Stimulated activated naive CD8-positive, alpha-beta T cell treated with anti-CD3 and anti-CD28 coated beads, Interleukin-15, amount 100 ng/mL, for 72 hours (primary cell): ENCODE measurements at regions not wholly inside any gene's neighbourhood (a gene's known extent, or its start where the extent isn't known, plus 50 kb on each side); places are given as distances from the start of the nearest gene placed in this dataset.
"Not testable (repeated sequence)": the region's sequence is repeated elsewhere in the genome, so short reads cannot be mapped to it uniquely, and the experiment has no call there.

ENCODE experiments used
- ATAC-seq: fragments of 150-1000 bp; cut with Tn5 transposase; 2 replicates; pipeline ENCODE4 v1.10.0; 2021; ENCODE audit warnings: mild to moderate bottlenecking, moderate library complexity
- DNase-seq, 2 donors: peaks; one replicate each; pipeline ENCODE4 v3.0.0; 2021 to 2022
- H3K27ac Mint-ChIP-seq, 2 donors: one replicate each; pipeline ENCODE4 v1.8.0; 2022; ENCODE audit warnings: mild to moderate bottlenecking in 2 of 2, mixed read lengths in 2 of 2, moderate library complexity in 2 of 2
- H3K27me3 Mint-ChIP-seq: one replicate; pipeline ENCODE4 v1.8.0; 2022; ENCODE audit warnings: mixed read lengths
- H3K4me1 Mint-ChIP-seq: one replicate; pipeline ENCODE4 v1.8.0; 2022; ENCODE audit warnings: mild to moderate bottlenecking, mixed read lengths
- H3K4me3 Mint-ChIP-seq, 2 donors: one replicate each; pipeline ENCODE4 v1.8.0; 2022; ENCODE audit warnings: mild to moderate bottlenecking in 2 of 2, mixed read lengths in 2 of 2, moderate library complexity in 1 of 2
- H3K9me3 Mint-ChIP-seq, 2 donors: one replicate each; pipeline ENCODE4 v1.8.0; 2022; ENCODE audit warnings: mixed read lengths in 2 of 2

GRCh38 chr6:28607990-28608389, 82.3 kb downstream of the GPX5 start:
- no peak overlapping the region for H3K27ac Mint-ChIP-seq
- ATAC-seq (no peak), DNase-seq (no peak)
- H3K9me3 Mint-ChIP-seq = no peaks in the 10 kb centered on the region
- H3K27me3 Mint-ChIP-seq = peaks cover 61% of the 10 kb centered on the region
- no peak overlapping the region for H3K4me3 Mint-ChIP-seq
- peaks cover 9% of the 10 kb centered on the region for H3K4me1 Mint-ChIP-seq

- H3K4me3 Mint-ChIP-seq = no peak overlapping the region
- no peak for DNase-seq
- ATAC-seq = no peak
- H3K4me1 Mint-ChIP-seq = peaks cover 9% of the 10 kb centered on the region
- no peak overlapping the region for H3K27ac Mint-ChIP-seq
- no peaks in the 10 kb centered on the region for H3K9me3 Mint-ChIP-seq
- peaks cover 78% of the 10 kb centered on the region for H3K27me3 Mint-ChIP-seq
Observed at GRCh38 chr6:28609672-28610071, 84.0 kb downstream of the GPX5 start.

- peaks cover 7% of the 10 kb centered on the region for H3K4me1 Mint-ChIP-seq
- peaks cover 86% of the 10 kb centered on the region for H3K27me3 Mint-ChIP-seq
- DNase-seq (no peak), ATAC-seq (no peak)
- peaks cover 0 to 3% of the 10 kb centered on the region in 2 donors for H3K9me3 Mint-ChIP-seq
- H3K4me3 Mint-ChIP-seq = no peak overlapping the region
- H3K27ac Mint-ChIP-seq = no peak overlapping the region
Observed at GRCh38 chr6:28615616-28615954, 89.9 kb downstream of the GPX5 start.

- Mint-ChIP-seq H3K27me3 (peaks cover 86% of the 10 kb centered on the region), H3K4me1 (peaks cover 12% of the 10 kb centered on the region), H3K27ac (no peak overlapping the region), H3K9me3 (peaks cover 0 to 3% of the 10 kb centered on the region in 2 donors), H3K4me3 (peak overlapping the region; percentile 51 to 57)
- DNase-seq (no peak), ATAC-seq (no peak)
Observed at GRCh38 chr6:28615955-28616747, 90.5 kb downstream of the GPX5 start.

GRCh38 chr6:28618898-28619555, 93.3 kb downstream of the GPX5 start:
- H3K4me3 Mint-ChIP-seq = no peak overlapping the region
- H3K9me3 Mint-ChIP-seq = peaks cover 3 to 7% of the 10 kb centered on the region in 2 donors
- DNase-seq (no peak), ATAC-seq (no peak)
- peaks cover 13% of the 10 kb centered on the region for H3K4me1 Mint-ChIP-seq
- no peak overlapping the region for H3K27ac Mint-ChIP-seq
- peaks cover 73% of the 10 kb centered on the region for H3K27me3 Mint-ChIP-seq

- not testable (repeated sequence) for DNase-seq, ATAC-seq, H3K9me3 Mint-ChIP-seq, H3K27ac Mint-ChIP-seq
- Mint-ChIP-seq H3K27me3 (peaks cover 53% of the 10 kb centered on the region), H3K4me1 (peaks cover 11% of the 10 kb centered on the region), H3K4me3 (peak overlapping the region; percentile 32 to 39)
Observed at GRCh38 chr6:28621268-28621667, 95.6 kb downstream of the GPX5 start.

GRCh38 chr6:28623242-28623641, 97.6 kb downstream of the GPX5 start:
- not testable (repeated sequence) for ATAC-seq, H3K4me1 Mint-ChIP-seq, H3K4me3 Mint-ChIP-seq, DNase-seq, H3K27ac Mint-ChIP-seq, H3K9me3 Mint-ChIP-seq
- H3K27me3 Mint-ChIP-seq = peaks cover 42% of the 10 kb centered on the region

GRCh38 chr6:28626386-28626785, 100.7 kb downstream of the GPX5 start:
- not testable (repeated sequence) for ATAC-seq, DNase-seq

GRCh38 chr6:28632326-28632851, 106.7 kb downstream of the GPX5 start:
- no peaks in the 10 kb centered on the region for H3K9me3 Mint-ChIP-seq
- peaks cover 68% of the 10 kb centered on the region for H3K27me3 Mint-ChIP-seq
- no peak overlapping the region for H3K4me3 Mint-ChIP-seq
- no peak overlapping the region for H3K27ac Mint-ChIP-seq
- peaks cover 15% of the 10 kb centered on the region for H3K4me1 Mint-ChIP-seq
- no peak for DNase-seq
- ATAC-seq = peak; percentile 43

More at GRCh38 chr6:28626386-28626785, 100.7 kb downstream of the GPX5 start:
- not testable (repeated sequence) for H3K4me1 Mint-ChIP-seq, H3K27ac Mint-ChIP-seq, H3K9me3 Mint-ChIP-seq, H3K4me3 Mint-ChIP-seq
- peaks cover 27% of the 10 kb centered on the region for H3K27me3 Mint-ChIP-seq

GRCh38 chr6:28633445-28634215, 107.9 kb downstream of the GPX5 start:
- no peak overlapping the region for H3K27ac Mint-ChIP-seq
- peaks cover 15% of the 10 kb centered on the region for H3K4me1 Mint-ChIP-seq
- H3K4me3 Mint-ChIP-seq = peak overlapping the region in 1 of 2 donors; percentile 13
- ATAC-seq = no peak
- peaks cover 76% of the 10 kb centered on the region for H3K27me3 Mint-ChIP-seq
- H3K9me3 Mint-ChIP-seq = no peaks in the 10 kb centered on the region
- no peak for DNase-seq

- Mint-ChIP-seq H3K9me3 (no peaks in the 10 kb centered on the region), H3K27ac (no peak overlapping the region), H3K4me3 (peak overlapping the region; percentile 66 to 76), H3K4me1 (peaks cover 15% of the 10 kb centered on the region), H3K27me3 (peaks cover 83% of the 10 kb centered on the region)
- ATAC-seq (no peak), DNase-seq (no peak)
Observed at GRCh38 chr6:28634411-28634760, 108.7 kb downstream of the GPX5 start.

- DNase-seq (no peak), ATAC-seq (no peak)
- Mint-ChIP-seq H3K4me1 (peaks cover 15% of the 10 kb centered on the region), H3K9me3 (no peaks in the 10 kb centered on the region), H3K4me3 (peak overlapping the region; percentile 66 to 76), H3K27ac (no peak overlapping the region), H3K27me3 (peaks cover 85% of the 10 kb centered on the region)
Observed at GRCh38 chr6:28634761-28635546, 109.3 kb downstream of the GPX5 start.

- Mint-ChIP-seq H3K27ac (no peak overlapping the region), H3K4me1 (peaks cover 15% of the 10 kb centered on the region), H3K4me3 (peak overlapping the region; percentile 66 to 76), H3K27me3 (peaks cover 83% of the 10 kb centered on the region), H3K9me3 (no peaks in the 10 kb centered on the region)
- ATAC-seq (no peak), DNase-seq (no peak)
Observed at GRCh38 chr6:28635547-28636158, 110.0 kb downstream of the GPX5 start.

- H3K9me3 Mint-ChIP-seq = no peaks in the 10 kb centered on the region
- no peak overlapping the region for H3K4me3 Mint-ChIP-seq
- peaks cover 69% of the 10 kb centered on the region for H3K27me3 Mint-ChIP-seq
- H3K4me1 Mint-ChIP-seq = peaks cover 15% of the 10 kb centered on the region
- DNase-seq (no peak), ATAC-seq (no peak)
- no peak overlapping the region for H3K27ac Mint-ChIP-seq
Observed at GRCh38 chr6:28638787-28639430, 113.2 kb downstream of the GPX5 start.
